Esophagus squamous epithelium (tissue), 5 donors: ENCODE measurements at regions not wholly inside any gene's neighbourhood (a gene's known extent, or its start where the extent isn't known, plus 50 kb on each side); places are given as distances from the start of the nearest gene placed in this dataset.
A peak's percentile ranks its signal among the peaks of the same experiment; 100 is the strongest.

Experiments used
- DNase-seq: peaks from one replicate; lab custom pipeline; 2025; lab: John Stamatoyannopoulos, UW
- H3K27ac ChIP-seq, 4 donors: fragments of 200-600 bp; sonication (generic); one replicate each; pipeline ENCODE4 v1.5.1; 2016 to 2019; ENCODE audit warnings: mild to moderate bottlenecking in 1 of 4
- H3K27me3 ChIP-seq, 4 donors: fragments of 200-600 bp; sonication (generic); 1 replicate in 3 of 4; 2 replicates in 1 of 4; pipeline versions ENCODE4 v1.5.1 to v1.6.0; 2017 to 2021; ENCODE audit warnings: antibody characterized with exemption in 1 of 4
- H3K36me3 ChIP-seq, 3 donors: fragments of 200-600 bp; sonication (generic); one replicate each; pipeline ENCODE4 v1.5.1; 2016 to 2019
- H3K4me1 ChIP-seq, 3 donors: fragments of 200-600 bp; sonication (generic); one replicate each; pipeline ENCODE4 v1.5.1; 2017 to 2019
- H3K4me3 ChIP-seq, 4 donors: fragments of 200-600 bp; sonication (generic); 1 replicate in 3 of 4; 2 replicates in 1 of 4; pipeline ENCODE4 v1.5.1; 2016 to 2019; ENCODE audit warnings: mild to moderate bottlenecking in 2 of 4, moderate library complexity in 1 of 4
- H3K9me3 ChIP-seq, 3 donors: fragments of 200-600 bp; sonication (generic); one replicate each; pipeline ENCODE4 v1.5.1; 2016 to 2019
- CTCF ChIP-seq, 6 experiments: fragments of 450-650 bp in 4 of 6; fragments of 200-600 bp in 2 of 6; sonication (generic) in 2 of 6; IDR thresholded peaks; one replicate each; pipeline ENCODE4 v1.5.1; 2016 to 2019; ENCODE audit warnings: antibody characterized with exemption in 6 of 6, mild to moderate bottlenecking in 4 of 6, moderate library complexity in 4 of 6
- POLR2A ChIP-seq, 4 donors: fragments of 450-650 bp; IDR thresholded peaks; one replicate each; pipeline ENCODE4 v1.6.1; 2017; ENCODE audit warnings: antibody characterized with exemption in 4 of 4, mild to moderate bottlenecking in 4 of 4, moderate library complexity in 3 of 4
- WGBS, 2 donors: methylation state at CpG; one replicate each; pipeline ENCODE4 v1.1.5; 2018; 5-methylcytosine and 5-hydroxymethylcytosine counted together
- intact Hi-C: fragments of 100-400 bp; cut with DNase I; formaldehyde crosslinking; loops from one replicate; pipeline ENCODE4 v1.15.0; 2022
- donor health status: DM: yes; HTN: yes; CAD: no.

- Histone ChIP-seq H3K4me1 (peaks cover 0 to 13% (median 4%) of the 10 kb centered on the region in 3 donors), H3K27ac (no peak overlapping the region), H3K9me3 (no peaks in the 10 kb centered on the region), H3K4me3 (peak overlapping the region in 2 of 4 donors; percentile 4 to 36), H3K27me3 (no peaks in the 10 kb centered on the region), H3K36me3 (no peaks in the 10 kb centered on the region)
- intact Hi-C loops, result no loop called here
- TF ChIP-seq POLR2A (IDR thresholded peaks at IDR 0.05), result no peak
- no peak for TF ChIP-seq CTCF (IDR thresholded peaks at IDR 0.05)
- 13 to 15% methylated on average over 3 of the region's 3 CpGs for WGBS, 2 donors
- no peak for DNase-seq
Observed at GRCh38 chr3:105938101-105938500, 69.3 kb upstream of the CBLB start.

- no peak for DNase-seq
- no peaks in the 10 kb centered on the region for H3K36me3 ChIP-seq
- H3K4me1 ChIP-seq, result peaks cover 0 to 13% (median 4%) of the 10 kb centered on the region in 3 donors
- no peaks in the 10 kb centered on the region for H3K9me3 ChIP-seq
- no peaks in the 10 kb centered on the region for H3K27me3 ChIP-seq
- 55 to 58% methylated on average over 2 of the region's 2 CpGs for WGBS, 2 donors
- intact Hi-C loops, result no loop called here
- TF ChIP-seq CTCF (IDR thresholded peaks at IDR 0.05), result no peak
- TF ChIP-seq POLR2A (IDR thresholded peaks at IDR 0.05), result no peak
- H3K27ac ChIP-seq, result no peak overlapping the region
- no peak overlapping the region for H3K4me3 ChIP-seq
Observed at GRCh38 chr3:105938806-105939205, 70.0 kb upstream of the CBLB start.

DNA sequence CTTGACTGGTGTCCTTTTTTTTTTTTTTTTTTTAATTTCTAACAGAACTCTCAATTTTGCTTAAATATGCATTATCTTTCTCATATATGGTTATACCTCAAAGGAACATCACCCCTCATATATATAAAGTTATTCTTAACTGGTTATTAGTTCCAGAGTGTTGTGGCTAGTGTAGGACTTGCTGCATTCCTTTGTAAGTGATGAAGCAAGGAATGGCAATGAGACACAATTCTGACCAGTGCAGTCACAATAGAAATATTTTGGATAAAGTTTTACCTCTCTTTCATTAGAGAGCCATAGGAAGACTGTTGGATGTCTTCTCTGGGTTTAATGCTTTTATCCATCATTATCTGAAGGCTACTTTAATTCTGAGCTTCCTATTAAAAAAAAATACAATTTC, 75.5 kb upstream of the CBLB start:
- no peaks in the 10 kb centered on the region for H3K27me3 ChIP-seq
- no peak for TF ChIP-seq POLR2A (IDR thresholded peaks at IDR 0.05)
- TF ChIP-seq CTCF (IDR thresholded peaks at IDR 0.05), result no peak

GRCh38 chr3:105944721-105945120, 75.9 kb upstream of the CBLB start:
- no peaks in the 10 kb centered on the region for H3K27me3 ChIP-seq
- DNase-seq, result no peak
- TF ChIP-seq POLR2A (IDR thresholded peaks at IDR 0.05) (no peak), CTCF (IDR thresholded peaks at IDR 0.05) (no peak)
- WGBS, 2 donors, result 28 to 36% methylated on average over 3 of the region's 3 CpGs
- intact Hi-C loops, result no loop called here
- no peaks in the 10 kb centered on the region for H3K36me3 ChIP-seq
- peaks cover 0 to 4% (median 0%) of the 10 kb centered on the region in 3 donors for H3K4me1 ChIP-seq
- H3K27ac ChIP-seq, result no peak overlapping the region
- H3K9me3 ChIP-seq, result no peaks in the 10 kb centered on the region
- H3K4me3 ChIP-seq, result no peak overlapping the region

More for the DNA sequence above, 75.5 kb upstream of the CBLB start:
- intact Hi-C loops, result no loop called here
- H3K4me3 ChIP-seq, result no peak overlapping the region
- no peak for DNase-seq
- H3K9me3 ChIP-seq, result no peaks in the 10 kb centered on the region
- H3K4me1 ChIP-seq, result peaks cover 0 to 4% (median 0%) of the 10 kb centered on the region in 3 donors
- no peak overlapping the region for H3K27ac ChIP-seq
- no peaks in the 10 kb centered on the region for H3K36me3 ChIP-seq

DNA sequence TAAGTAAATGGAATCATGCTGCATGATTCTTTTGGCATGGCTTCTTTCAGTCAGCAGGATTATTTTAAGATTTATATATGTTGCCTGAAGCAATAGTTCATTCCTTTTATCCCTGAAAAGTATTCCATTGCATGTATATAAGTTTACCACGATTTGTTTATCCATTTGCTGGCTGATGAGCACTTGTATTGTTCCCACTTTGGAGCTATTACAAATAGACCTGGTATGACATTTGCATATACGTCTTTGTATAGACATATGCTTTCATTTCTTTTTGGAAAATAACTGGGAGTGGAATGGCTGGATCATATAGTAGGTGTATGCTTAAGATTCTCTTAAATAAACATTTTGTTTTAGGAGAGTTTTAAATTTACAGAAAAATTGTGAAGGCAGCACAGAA, 79.3 kb upstream of the CBLB start:
- DNase-seq, result no peak
- Histone ChIP-seq H3K4me3 (no peak overlapping the region), H3K4me1 (peaks cover 0 to 4% (median 0%) of the 10 kb centered on the region in 3 donors), H3K36me3 (no peaks in the 10 kb centered on the region), H3K9me3 (no peaks in the 10 kb centered on the region), H3K27ac (no peak overlapping the region), H3K27me3 (no peaks in the 10 kb centered on the region)
- intact Hi-C loops, result no loop called here
- WGBS, 2 donors, result 40% methylated on average over 2 of the region's 2 CpGs
- TF ChIP-seq POLR2A (IDR thresholded peaks at IDR 0.05) (no peak), CTCF (IDR thresholded peaks at IDR 0.05) (no peak)
